ENCODE measurements at regions not wholly inside any gene's neighbourhood (a gene's known extent, or its start where the extent isn't known, plus 50 kb on each side); places are given as distances from the start of the nearest gene placed in this dataset.

DNA sequence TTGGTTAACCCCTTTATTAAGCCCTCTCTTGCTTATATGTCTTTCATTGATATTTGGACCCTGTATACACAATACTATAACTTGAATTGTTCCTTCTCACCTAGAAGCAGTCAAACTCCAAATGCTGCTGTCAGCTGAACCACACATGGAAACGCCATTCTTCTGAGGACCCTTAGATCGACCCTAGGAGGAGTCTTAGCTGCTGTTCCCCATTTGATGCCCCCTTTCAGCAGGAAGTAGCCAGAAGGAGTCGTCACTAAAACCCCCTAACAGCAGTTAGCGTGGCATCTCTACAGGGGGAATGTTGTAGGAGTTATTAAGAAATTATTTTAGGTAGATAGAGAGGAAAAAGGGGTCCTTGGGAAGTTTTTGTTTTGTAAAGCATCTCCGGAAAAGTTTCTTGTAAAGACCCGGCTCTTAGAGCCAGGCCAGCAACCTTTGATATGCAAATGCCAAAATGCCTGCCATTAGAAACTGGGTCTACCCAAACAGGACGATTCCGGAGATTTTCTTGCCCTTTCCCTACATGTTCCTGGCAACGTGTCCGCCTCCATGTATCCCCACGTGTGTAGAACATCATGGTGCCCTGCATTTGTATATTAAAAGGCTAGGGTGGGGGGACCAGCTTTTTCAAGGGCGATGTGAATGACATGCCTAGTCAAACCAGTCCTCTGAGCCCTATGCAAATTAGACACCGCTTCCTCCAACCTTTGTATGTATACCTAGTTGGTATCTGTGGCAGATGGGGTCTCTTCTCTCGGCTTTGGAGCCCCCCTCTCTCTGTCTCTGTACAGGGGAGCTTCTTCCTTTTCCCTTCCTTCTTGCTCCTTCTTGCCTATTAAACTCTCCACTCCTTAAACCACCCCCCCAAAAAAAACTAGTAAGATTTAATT, 638.4 kb upstream of the POU3F3 start:
- no peaks in the 10 kb centered on the region for H3K4me1 Mint-ChIP-seq (ENCODE audit: low read depth)
- intact Hi-C loops (cut with DNase I, micrococcal nuclease), result no loop called here
- H3K27ac Mint-ChIP-seq, result no peak overlapping the region
- no peaks in the 10 kb centered on the region for H3K36me3 Mint-ChIP-seq (ENCODE audit: low read depth)
- TF ChIP-seq, protein P1, sequence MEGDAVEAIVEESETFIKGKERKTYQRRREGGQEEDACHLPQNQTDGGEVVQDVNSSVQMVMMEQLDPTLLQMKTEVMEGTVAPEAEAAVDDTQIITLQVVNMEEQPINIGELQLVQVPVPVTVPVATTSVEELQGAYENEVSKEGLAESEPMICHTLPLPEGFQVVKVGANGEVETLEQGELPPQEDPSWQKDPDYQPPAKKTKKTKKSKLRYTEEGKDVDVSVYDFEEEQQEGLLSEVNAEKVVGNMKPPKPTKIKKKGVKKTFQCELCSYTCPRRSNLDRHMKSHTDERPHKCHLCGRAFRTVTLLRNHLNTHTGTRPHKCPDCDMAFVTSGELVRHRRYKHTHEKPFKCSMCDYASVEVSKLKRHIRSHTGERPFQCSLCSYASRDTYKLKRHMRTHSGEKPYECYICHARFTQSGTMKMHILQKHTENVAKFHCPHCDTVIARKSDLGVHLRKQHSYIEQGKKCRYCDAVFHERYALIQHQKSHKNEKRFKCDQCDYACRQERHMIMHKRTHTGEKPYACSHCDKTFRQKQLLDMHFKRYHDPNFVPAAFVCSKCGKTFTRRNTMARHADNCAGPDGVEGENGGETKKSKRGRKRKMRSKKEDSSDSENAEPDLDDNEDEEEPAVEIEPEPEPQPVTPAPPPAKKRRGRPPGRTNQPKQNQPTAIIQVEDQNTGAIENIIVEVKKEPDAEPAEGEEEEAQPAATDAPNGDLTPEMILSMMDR (IDR thresholded peaks at IDR 0.05), result no peak
- ChIA-PET CTCF (no interaction called here), POLR2A (no interaction called here)
- peaks cover 5% of the 10 kb centered on the region for H3K9me3 Mint-ChIP-seq
- Histone ChIP-seq H3K4me3 (ENCODE audit: low read length) (no peak overlapping the region), H3K4me1 (ENCODE audit: insufficient read depth, low read length) (no peaks in the 10 kb centered on the region), H3K9me3 (ENCODE audit: control insufficient read depth in 1 of 2, insufficient read depth in 1 of 2, low read length in 2 of 2) (peaks cover 0 to 4% of the 10 kb centered on the region in 2 experiments), H3K27ac (ENCODE audit: low read depth in 1 of 2, low read length in 2 of 2) (no peak overlapping the region), H3K27me3 (ENCODE audit: control insufficient read depth in 1 of 2, insufficient read depth in 2 of 2, low read length in 2 of 2) (no peaks in the 10 kb centered on the region), H3K36me3 (ENCODE audit: insufficient read depth, low read length) (no peaks in the 10 kb centered on the region)
- no peaks in the 10 kb centered on the region for H3K27me3 Mint-ChIP-seq
- no peak overlapping the region for H3K4me3 Mint-ChIP-seq
- ATAC-seq (ENCODE audit: poor library complexity) (no peak), DNase-seq (no peak)

DNA sequence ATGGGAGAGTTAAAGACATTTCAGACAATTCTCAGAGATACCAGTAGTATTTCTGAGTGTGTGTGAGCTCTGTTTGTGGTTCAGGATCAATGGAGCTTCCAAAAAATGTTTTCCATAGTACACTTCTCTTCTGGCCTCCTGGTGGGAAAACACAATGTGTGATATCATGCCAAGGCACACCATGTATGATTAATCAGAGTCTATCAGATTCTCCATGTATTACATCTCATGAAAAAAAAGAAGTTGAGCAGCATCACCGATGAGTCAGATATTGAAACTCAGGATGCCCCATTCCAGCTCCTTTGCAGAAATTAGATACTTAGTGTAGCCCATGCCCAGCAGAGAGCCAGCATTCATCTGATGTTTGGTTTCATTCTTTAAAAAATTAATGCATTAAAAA, 620.3 kb upstream of the POU3F3 start:
- H3K27ac Mint-ChIP-seq, result no peak overlapping the region
- no peak for DNase-seq
- intact Hi-C loops (cut with DNase I, micrococcal nuclease), result no loop called here

DNA sequence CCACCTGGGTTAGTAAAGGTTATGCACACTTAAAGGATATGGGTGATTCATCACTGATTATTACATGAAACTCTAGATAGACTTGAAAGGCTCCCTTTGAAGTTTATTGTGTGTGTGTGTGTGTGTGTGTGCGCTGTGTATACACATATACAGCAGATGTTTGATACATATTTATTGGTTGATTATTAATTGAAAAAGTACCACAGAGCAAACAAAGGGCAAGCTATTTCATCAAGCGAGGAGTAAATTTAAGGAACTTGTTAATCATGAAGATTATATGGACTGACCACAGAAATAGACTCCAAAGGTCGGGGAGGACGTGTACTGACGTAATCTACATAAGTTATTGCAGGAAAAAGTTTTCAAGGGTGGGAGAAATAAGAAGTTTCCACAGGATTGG, 617.4 kb upstream of the POU3F3 start:
- H3K9me3 ChIP-seq (ENCODE audit: control insufficient read depth in 1 of 2, insufficient read depth in 1 of 2, low read length in 2 of 2), result peaks cover 7 to 10% of the 10 kb centered on the region in 2 experiments
- H3K4me3 Mint-ChIP-seq, result no peak overlapping the region
- POLR2A ChIA-PET, result no interaction called here
- H3K36me3 Mint-ChIP-seq (ENCODE audit: low read depth), result no peaks in the 10 kb centered on the region
- no peaks in the 10 kb centered on the region for H3K4me1 ChIP-seq (ENCODE audit: insufficient read depth, low read length)
- intact Hi-C loops (cut with DNase I, micrococcal nuclease), result no loop called here
- no peaks in the 10 kb centered on the region for H3K36me3 ChIP-seq (ENCODE audit: insufficient read depth, low read length)
- no peak overlapping the region for H3K4me3 ChIP-seq (ENCODE audit: low read length)
- H3K27me3 ChIP-seq (ENCODE audit: control insufficient read depth in 1 of 2, insufficient read depth in 2 of 2, low read length in 2 of 2), result no peaks in the 10 kb centered on the region
- TF ChIP-seq, protein P1 (IDR thresholded peaks at IDR 0.05), result no peak
- no peak overlapping the region for H3K27ac Mint-ChIP-seq
- peaks cover 17% of the 10 kb centered on the region for H3K9me3 Mint-ChIP-seq
- ATAC-seq (ENCODE audit: poor library complexity) (no peak), DNase-seq (no peak)
- no peaks in the 10 kb centered on the region for H3K27me3 Mint-ChIP-seq
- CTCF ChIA-PET, result no interaction called here
- H3K4me1 Mint-ChIP-seq (ENCODE audit: low read depth), result no peaks in the 10 kb centered on the region
- H3K27ac ChIP-seq (ENCODE audit: low read depth in 1 of 2, low read length in 2 of 2), result no peak overlapping the region

More for the DNA sequence above, 620.3 kb upstream of the POU3F3 start:
- H3K4me1 ChIP-seq (ENCODE audit: insufficient read depth, low read length), result no peaks in the 10 kb centered on the region
- no peak overlapping the region for H3K27ac ChIP-seq (ENCODE audit: low read depth in 1 of 2, low read length in 2 of 2)
- H3K4me3 Mint-ChIP-seq, result no peak overlapping the region
- H3K27me3 Mint-ChIP-seq, result no peaks in the 10 kb centered on the region
- peaks cover 5% of the 10 kb centered on the region for H3K9me3 Mint-ChIP-seq
- CTCF ChIA-PET, result no interaction called here
- H3K9me3 ChIP-seq (ENCODE audit: control insufficient read depth in 1 of 2, insufficient read depth in 1 of 2, low read length in 2 of 2), result peaks cover 0 to 10% of the 10 kb centered on the region in 2 experiments
- no peaks in the 10 kb centered on the region for H3K4me1 Mint-ChIP-seq (ENCODE audit: low read depth)
- H3K27me3 ChIP-seq (ENCODE audit: control insufficient read depth in 1 of 2, insufficient read depth in 2 of 2, low read length in 2 of 2), result no peaks in the 10 kb centered on the region
- no peak overlapping the region for H3K4me3 ChIP-seq (ENCODE audit: low read length)
- ATAC-seq (ENCODE audit: poor library complexity), result no peak
- no peaks in the 10 kb centered on the region for H3K36me3 ChIP-seq (ENCODE audit: insufficient read depth, low read length)
- H3K36me3 Mint-ChIP-seq (ENCODE audit: low read depth), result no peaks in the 10 kb centered on the region
- TF ChIP-seq, protein P1 (IDR thresholded peaks at IDR 0.05), result no peak
- POLR2A ChIA-PET, result no interaction called here
